Suprapubic skin (tissue), 4 donors: ENCODE measurements at regions not wholly inside any gene's neighbourhood (a gene's known extent, or its start where the extent isn't known, plus 50 kb on each side); places are given as distances from the start of the nearest gene placed in this dataset.
"Not testable (repeated sequence)": the region's sequence is repeated elsewhere in the genome, so short reads cannot be mapped to it uniquely, and the experiment has no call there.

ENCODE experiments used
- DNase-seq, 2 donors: peaks; one replicate each; pipeline ENCODE4 v3.0.0-alpha.2; 2019; ENCODE audit warnings: low spot score in 2 of 2
- H3K27ac ChIP-seq: fragments of 200-600 bp; sonication (generic); one replicate; pipeline ENCODE4 v1.5.1; 2019
- H3K27me3 ChIP-seq: fragments of 200-600 bp; sonication (generic); one replicate; pipeline ENCODE4 v1.5.1; 2019
- H3K36me3 ChIP-seq: fragments of 200-600 bp; sonication (generic); one replicate; pipeline ENCODE4 v1.5.1; 2019
- H3K4me1 ChIP-seq: fragments of 200-600 bp; sonication (generic); one replicate; pipeline ENCODE4 v1.5.1; 2019
- H3K4me3 ChIP-seq: fragments of 200-600 bp; sonication (generic); one replicate; pipeline ENCODE4 v1.5.1; 2019; ENCODE audit warnings: mild to moderate bottlenecking
- H3K9me3 ChIP-seq: fragments of 200-600 bp; sonication (generic); one replicate; pipeline ENCODE4 v1.5.1; 2019
- EP300 ChIP-seq: sonication (generic); formaldehyde crosslinking; IDR thresholded peaks from one replicate; pipeline ENCODE4 v1.6.1; 2017; ENCODE audit warnings: antibody characterized with exemption
- POLR2A ChIP-seq, 2 donors: fragments of 450-650 bp; IDR thresholded peaks; one replicate each; pipeline ENCODE4 v1.6.1; 2017; ENCODE audit warnings: antibody characterized with exemption in 2 of 2, mild to moderate bottlenecking in 2 of 2, moderate library complexity in 2 of 2
- POLR2AphosphoS5 ChIP-seq, 3 donors: sonication (generic); formaldehyde crosslinking; IDR thresholded peaks; one replicate each; pipeline ENCODE4 v1.6.1; 2017; ENCODE audit warnings: antibody characterized with exemption in 3 of 3
- WGBS: methylation state at CpG from one replicate; pipeline ENCODE4 v1.1.5; 2018; 5-methylcytosine and 5-hydroxymethylcytosine counted together
- TF ChIP-seq, protein P1 (sequence below), 2 donors: fragments of 200-600 bp in 1 of 2; fragments of 450-650 bp in 1 of 2; sonication (generic) in 1 of 2; IDR thresholded peaks; one replicate each; pipeline ENCODE4 v1.5.1; 2016 to 2019; ENCODE audit warnings: antibody characterized with exemption in 2 of 2, mild to moderate bottlenecking in 1 of 2, moderate library complexity in 1 of 2

DNA sequence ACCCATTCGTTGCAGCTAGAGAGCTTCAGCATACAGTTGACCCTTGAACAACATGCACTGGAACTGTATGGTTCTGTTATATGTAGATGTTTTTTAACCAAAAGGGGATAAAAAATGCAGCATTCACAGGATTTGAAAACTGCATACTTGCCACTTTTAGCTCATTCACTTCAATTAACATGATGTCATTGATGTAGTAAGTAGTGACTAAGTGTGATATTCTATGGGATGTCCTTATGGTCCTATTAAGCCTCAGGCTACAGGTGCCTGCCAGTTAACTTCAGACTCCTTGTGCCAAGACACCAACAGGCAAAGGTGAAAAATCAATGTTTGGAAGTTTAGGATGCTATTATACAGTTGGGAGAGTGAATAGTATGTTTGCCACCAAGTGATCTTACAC, 553.6 kb upstream of the NECTIN3 start:
- Histone ChIP-seq H3K9me3 (no peaks in the 10 kb centered on the region), H3K27me3 (no peaks in the 10 kb centered on the region), H3K4me3 (no peak overlapping the region), H3K36me3 (no peaks in the 10 kb centered on the region), H3K27ac (no peak overlapping the region), H3K4me1 (no peaks in the 10 kb centered on the region)
- DNase-seq, result no peak
- TF ChIP-seq POLR2A (IDR thresholded peaks at IDR 0.05) (no peak), EP300 (no peak), POLR2AphosphoS5 (IDR thresholded peaks at IDR 0.05) (no peak)
- TF ChIP-seq, protein P1, sequence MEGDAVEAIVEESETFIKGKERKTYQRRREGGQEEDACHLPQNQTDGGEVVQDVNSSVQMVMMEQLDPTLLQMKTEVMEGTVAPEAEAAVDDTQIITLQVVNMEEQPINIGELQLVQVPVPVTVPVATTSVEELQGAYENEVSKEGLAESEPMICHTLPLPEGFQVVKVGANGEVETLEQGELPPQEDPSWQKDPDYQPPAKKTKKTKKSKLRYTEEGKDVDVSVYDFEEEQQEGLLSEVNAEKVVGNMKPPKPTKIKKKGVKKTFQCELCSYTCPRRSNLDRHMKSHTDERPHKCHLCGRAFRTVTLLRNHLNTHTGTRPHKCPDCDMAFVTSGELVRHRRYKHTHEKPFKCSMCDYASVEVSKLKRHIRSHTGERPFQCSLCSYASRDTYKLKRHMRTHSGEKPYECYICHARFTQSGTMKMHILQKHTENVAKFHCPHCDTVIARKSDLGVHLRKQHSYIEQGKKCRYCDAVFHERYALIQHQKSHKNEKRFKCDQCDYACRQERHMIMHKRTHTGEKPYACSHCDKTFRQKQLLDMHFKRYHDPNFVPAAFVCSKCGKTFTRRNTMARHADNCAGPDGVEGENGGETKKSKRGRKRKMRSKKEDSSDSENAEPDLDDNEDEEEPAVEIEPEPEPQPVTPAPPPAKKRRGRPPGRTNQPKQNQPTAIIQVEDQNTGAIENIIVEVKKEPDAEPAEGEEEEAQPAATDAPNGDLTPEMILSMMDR (IDR thresholded peaks at IDR 0.05), result no peak
- WGBS, result 86% methylated on average over 1 of the region's 1 CpG

DNA sequence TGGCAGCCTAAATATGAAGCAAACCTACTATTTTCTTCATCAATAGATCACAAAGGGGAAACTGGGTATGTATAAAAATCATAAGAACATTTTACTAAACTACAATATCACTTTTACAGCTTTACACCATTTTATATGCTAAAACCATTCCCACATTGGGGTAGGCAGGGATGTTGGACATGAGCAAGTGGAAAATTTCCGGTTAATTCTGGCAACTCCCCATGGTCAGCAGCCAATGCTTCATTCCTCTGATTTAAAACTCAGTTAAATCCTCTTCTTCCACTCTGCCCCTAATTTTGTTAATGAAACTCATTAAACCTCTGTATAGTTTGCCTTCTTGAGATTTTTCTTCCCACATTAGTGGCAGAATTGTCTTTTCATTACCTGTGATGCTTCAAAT, 552.5 kb upstream of the NECTIN3 start:
- no peak overlapping the region for H3K4me3 ChIP-seq
- no peak overlapping the region for H3K27ac ChIP-seq
- TF ChIP-seq POLR2AphosphoS5 (IDR thresholded peaks at IDR 0.05) (no peak), POLR2A (IDR thresholded peaks at IDR 0.05) (no peak), EP300 (no peak)
- TF ChIP-seq, protein P1 (IDR thresholded peaks at IDR 0.05), result no peak
- no peak for DNase-seq
- 36% methylated on average over 1 of the region's 1 CpG for WGBS
- H3K27me3 ChIP-seq, result no peaks in the 10 kb centered on the region
- H3K4me1 ChIP-seq, result no peaks in the 10 kb centered on the region
- no peaks in the 10 kb centered on the region for H3K36me3 ChIP-seq
- no peaks in the 10 kb centered on the region for H3K9me3 ChIP-seq

DNA sequence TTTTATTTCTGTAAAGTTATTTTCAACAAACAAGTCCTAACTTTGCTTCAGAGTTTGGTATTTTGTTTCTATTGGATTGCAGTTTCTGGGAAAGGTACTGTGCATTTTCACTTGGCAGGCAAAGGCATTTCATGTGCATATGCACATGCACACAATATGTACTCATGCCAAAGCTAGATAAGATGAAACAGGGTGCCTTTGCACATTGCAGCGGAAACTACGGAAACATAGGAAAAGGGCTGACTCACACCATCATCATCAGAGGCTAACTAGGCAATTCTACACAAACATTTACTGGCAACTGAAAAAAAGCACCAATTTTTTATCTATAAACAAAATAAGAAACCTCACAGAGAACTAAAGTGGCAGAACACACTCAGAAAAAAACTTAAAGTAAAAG, 550.6 kb upstream of the NECTIN3 start:
- no peak overlapping the region for H3K4me3 ChIP-seq
- no peaks in the 10 kb centered on the region for H3K9me3 ChIP-seq
- TF ChIP-seq, protein P1 (IDR thresholded peaks at IDR 0.05), result no peak
- no peak for TF ChIP-seq EP300
- TF ChIP-seq POLR2AphosphoS5 (IDR thresholded peaks at IDR 0.05), result no peak
- TF ChIP-seq POLR2A (IDR thresholded peaks at IDR 0.05), result no peak
- no peaks in the 10 kb centered on the region for H3K36me3 ChIP-seq
- WGBS, result 62% methylated on average over 2 of the region's 2 CpGs
- DNase-seq, result no peak
- H3K4me1 ChIP-seq, result no peaks in the 10 kb centered on the region
- no peaks in the 10 kb centered on the region for H3K27me3 ChIP-seq
- no peak overlapping the region for H3K27ac ChIP-seq

DNA sequence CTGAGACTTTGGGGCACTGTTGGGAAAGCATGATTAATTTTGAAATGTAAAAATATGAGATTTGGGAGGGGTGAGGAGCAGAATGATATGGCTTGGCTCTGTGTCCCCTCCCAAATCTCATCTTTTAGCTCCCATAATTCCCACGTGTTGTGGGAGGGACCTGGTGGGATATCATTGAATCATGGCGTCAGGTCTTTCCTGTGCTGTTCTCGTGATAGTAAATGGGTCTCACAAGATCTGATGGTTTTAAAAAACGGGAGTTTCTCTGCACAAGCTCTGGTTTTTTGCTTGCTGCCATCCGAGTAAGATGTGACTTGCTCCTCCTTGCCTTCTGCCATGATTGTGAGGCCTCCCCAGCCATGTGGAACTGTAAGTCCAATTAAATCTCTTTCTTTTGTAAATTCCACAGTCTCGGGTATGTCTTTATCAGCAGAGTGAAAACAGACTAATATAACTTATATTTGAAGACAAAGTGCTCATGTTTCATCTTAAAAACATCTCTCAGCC, 546.0 kb upstream of the NECTIN3 start:
- not testable (repeated sequence) for H3K36me3 ChIP-seq
- 70% methylated on average over 6 of the region's 6 CpGs for WGBS

DNA sequence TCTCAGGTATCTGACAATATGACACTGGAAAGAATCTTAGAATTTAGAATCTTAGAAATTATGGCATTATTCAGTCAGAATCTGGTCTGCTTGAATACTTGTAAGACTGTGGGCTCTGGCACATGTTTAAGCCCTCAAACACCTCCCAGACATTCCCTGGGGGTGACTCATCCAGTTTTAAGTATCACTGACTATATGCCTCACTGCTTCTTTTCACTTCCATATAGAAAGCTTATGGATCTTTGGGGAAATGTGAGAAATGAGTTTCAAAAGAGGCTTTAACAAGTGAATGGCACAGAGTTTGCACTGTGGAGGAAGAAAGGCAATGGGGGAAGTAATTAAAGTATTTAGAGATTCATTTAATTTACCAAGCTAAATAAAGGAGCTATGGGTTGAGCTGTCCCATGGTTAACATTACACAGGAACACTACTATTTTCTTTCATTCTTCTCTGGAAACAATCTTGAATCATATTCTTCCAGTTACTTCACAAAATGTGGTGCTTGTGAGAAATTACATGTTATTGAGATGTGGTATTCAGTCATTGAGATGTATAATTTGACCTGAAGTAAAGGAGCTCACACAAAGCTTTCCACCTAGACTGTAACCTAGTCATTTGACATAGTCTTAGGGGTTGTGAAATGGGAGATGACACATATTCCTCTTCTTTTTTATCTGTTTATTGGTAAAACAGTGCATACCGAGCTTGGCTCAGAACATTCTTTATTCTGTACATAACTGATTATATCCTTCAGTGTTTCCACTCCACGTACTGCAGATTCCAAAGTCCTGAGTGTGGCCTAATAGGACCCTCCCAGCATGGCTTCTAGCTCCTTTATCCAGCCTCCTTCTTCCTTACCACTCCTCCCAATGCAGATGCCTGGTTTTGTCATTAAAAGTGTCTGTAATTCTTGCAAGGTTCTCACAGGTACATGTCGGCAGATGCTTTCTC, 544.6 kb upstream of the NECTIN3 start:
- H3K36me3 ChIP-seq, result no peaks in the 10 kb centered on the region
- H3K27me3 ChIP-seq, result no peaks in the 10 kb centered on the region
- no peaks in the 10 kb centered on the region for H3K4me1 ChIP-seq
- TF ChIP-seq EP300 (no peak), POLR2AphosphoS5 (IDR thresholded peaks at IDR 0.05) (no peak), POLR2A (IDR thresholded peaks at IDR 0.05) (no peak)
- TF ChIP-seq, protein P1 (IDR thresholded peaks at IDR 0.05), result no peak
- no peak for DNase-seq
- no peak overlapping the region for H3K4me3 ChIP-seq
- 70% methylated on average over 3 of the region's 3 CpGs for WGBS
- H3K27ac ChIP-seq, result no peak overlapping the region
- no peaks in the 10 kb centered on the region for H3K9me3 ChIP-seq

More for the DNA sequence above, 546.0 kb upstream of the NECTIN3 start:
- not testable (repeated sequence) for DNase-seq, H3K27me3 ChIP-seq, H3K4me1 ChIP-seq, H3K9me3 ChIP-seq, H3K27ac ChIP-seq, H3K4me3 ChIP-seq
